ENCODE measurements at regions not wholly inside any gene's neighbourhood (a gene's known extent, or its start where the extent isn't known, plus 50 kb on each side); places are given as distances from the start of the nearest gene placed in this dataset.

DNA sequence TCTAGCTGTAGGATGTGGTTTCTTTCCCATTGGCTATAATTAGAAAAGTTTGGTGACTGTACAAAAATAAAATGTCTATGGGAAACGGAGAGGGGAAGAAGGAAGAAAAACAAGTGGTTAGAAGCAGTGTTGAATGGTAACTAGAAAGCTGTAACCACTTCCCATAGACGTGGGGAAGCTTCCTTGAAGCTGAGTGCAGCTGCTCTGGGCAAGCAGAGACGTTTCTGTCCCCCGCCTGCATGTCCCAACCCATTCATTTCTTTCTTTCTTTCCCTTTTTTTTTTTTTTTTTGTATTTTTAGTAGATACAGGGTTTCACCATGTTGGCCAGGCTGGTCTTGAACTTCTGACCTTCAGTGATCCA, 367.8 kb upstream of the HS6ST1 start:
- Histone ChIP-seq H4K20me1 (ENCODE audit: insufficient read depth) (no peaks in the 10 kb centered on the region), H3K79me2 (ENCODE audit: insufficient read depth) (no peaks in the 10 kb centered on the region), H3K4me1 (ENCODE audit: control insufficient read depth in 1 of 2, insufficient read depth in 2 of 2, low read depth in 1 of 2, low read length in 1 of 2) (no peaks in the 10 kb centered on the region), H3K9ac (no peak overlapping the region), H3K4me2 (no peak overlapping the region), H3K9me3 (no peaks in the 10 kb centered on the region), H3K9me2 (no peaks in the 10 kb centered on the region), H3F3A (replicated peaks; ENCODE audit: insufficient read depth) (no peaks in the 10 kb centered on the region), H3K27ac (ENCODE audit: low read depth in 2 of 2, low read length in 1 of 2) (no peak overlapping the region), H3K36me3 (replicated peaks in 1 of 2; ENCODE audit: control insufficient read depth in 1 of 2, insufficient read depth in 2 of 2, low read length in 1 of 2) (no peaks in the 10 kb centered on the region), H3K27me3 (ENCODE audit: insufficient read depth) (no peaks in the 10 kb centered on the region), H3K4me3 (ENCODE audit: low read depth in 2 of 2, low read length in 1 of 2) (no peak overlapping the region), H2AFZ (ENCODE audit: low read depth) (no peak overlapping the region)
- 4% methylated on average over 4 of the region's 4 CpGs for WGBS (ENCODE audit: low lambda C conversion rate)
- CTCF ChIA-PET: no interaction called here
- POLR2A ChIA-PET: no interaction called here
- TF ChIP-seq EP300 (IDR thresholded peaks at IDR 0.05; ENCODE audit: borderline replicate concordance in 1 of 2, low read depth in 1 of 2, low read length in 1 of 2): no peak
- TF ChIP-seq SIN3A (IDR thresholded peaks at IDR 0.05; ENCODE audit: borderline replicate concordance, low read depth, low read length): no peak
- no peak for TF ChIP-seq CHD2 (IDR thresholded peaks at IDR 0.05; ENCODE audit: low read length, partially characterized antibody)
- TF ChIP-seq ELF1 (IDR thresholded peaks at IDR 0.05): no peak
- TF ChIP-seq, protein P1, sequence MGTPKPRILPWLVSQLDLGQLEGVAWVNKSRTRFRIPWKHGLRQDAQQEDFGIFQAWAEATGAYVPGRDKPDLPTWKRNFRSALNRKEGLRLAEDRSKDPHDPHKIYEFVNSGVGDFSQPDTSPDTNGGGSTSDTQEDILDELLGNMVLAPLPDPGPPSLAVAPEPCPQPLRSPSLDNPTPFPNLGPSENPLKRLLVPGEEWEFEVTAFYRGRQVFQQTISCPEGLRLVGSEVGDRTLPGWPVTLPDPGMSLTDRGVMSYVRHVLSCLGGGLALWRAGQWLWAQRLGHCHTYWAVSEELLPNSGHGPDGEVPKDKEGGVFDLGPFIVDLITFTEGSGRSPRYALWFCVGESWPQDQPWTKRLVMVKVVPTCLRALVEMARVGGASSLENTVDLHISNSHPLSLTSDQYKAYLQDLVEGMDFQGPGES (IDR thresholded peaks at IDR 0.05; ENCODE audit: low read depth, low read length): no peak
- TF ChIP-seq GABPA (IDR thresholded peaks at IDR 0.05; ENCODE audit: low read depth): no peak
- TF ChIP-seq POLR2AphosphoS5 (IDR thresholded peaks at IDR 0.05; ENCODE audit: low read depth, low read length): no peak
- no peak for TF ChIP-seq FOSL2 (IDR thresholded peaks at IDR 0.05; ENCODE audit: borderline replicate concordance, low read depth)
- no peak for TF ChIP-seq TEAD4 (IDR thresholded peaks at IDR 0.05; ENCODE audit: borderline replicate concordance, insufficient read depth)
- TF ChIP-seq, protein P2, sequence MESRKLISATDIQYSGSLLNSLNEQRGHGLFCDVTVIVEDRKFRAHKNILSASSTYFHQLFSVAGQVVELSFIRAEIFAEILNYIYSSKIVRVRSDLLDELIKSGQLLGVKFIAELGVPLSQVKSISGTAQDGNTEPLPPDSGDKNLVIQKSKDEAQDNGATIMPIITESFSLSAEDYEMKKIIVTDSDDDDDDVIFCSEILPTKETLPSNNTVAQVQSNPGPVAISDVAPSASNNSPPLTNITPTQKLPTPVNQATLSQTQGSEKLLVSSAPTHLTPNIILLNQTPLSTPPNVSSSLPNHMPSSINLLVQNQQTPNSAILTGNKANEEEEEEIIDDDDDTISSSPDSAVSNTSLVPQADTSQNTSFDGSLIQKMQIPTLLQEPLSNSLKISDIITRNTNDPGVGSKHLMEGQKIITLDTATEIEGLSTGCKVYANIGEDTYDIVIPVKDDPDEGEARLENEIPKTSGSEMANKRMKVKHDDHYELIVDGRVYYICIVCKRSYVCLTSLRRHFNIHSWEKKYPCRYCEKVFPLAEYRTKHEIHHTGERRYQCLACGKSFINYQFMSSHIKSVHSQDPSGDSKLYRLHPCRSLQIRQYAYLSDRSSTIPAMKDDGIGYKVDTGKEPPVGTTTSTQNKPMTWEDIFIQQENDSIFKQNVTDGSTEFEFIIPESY (IDR thresholded peaks at IDR 0.05; ENCODE audit: borderline replicate concordance, low read depth): no peak
- no peak for TF ChIP-seq YY1 (IDR thresholded peaks at IDR 0.05; ENCODE audit: low read depth)
- TF ChIP-seq FOXJ3 (CRISPR knock-in tag; IDR thresholded peaks at IDR 0.05): no peak
- TF ChIP-seq MEF2A (IDR thresholded peaks at IDR 0.05; ENCODE audit: borderline replicate concordance, low read depth): no peak
- no peak for TF ChIP-seq EZH2phosphoT487 (IDR thresholded peaks at IDR 0.05; ENCODE audit: borderline replicate concordance, low read depth)
- TF ChIP-seq RAD21 (IDR thresholded peaks at IDR 0.05; ENCODE audit: low read length): no peak
- no peak for TF ChIP-seq RFX5 (IDR thresholded peaks at IDR 0.05; ENCODE audit: low read length)
- TF ChIP-seq GATA2 (CRISPR knock-in tag; IDR thresholded peaks at IDR 0.05): no peak
- DNase-seq: no peak

Measured in SK-N-SH (cell line).